ENCODE measurements at regions not wholly inside any gene's neighbourhood (a gene's known extent, or its start where the extent isn't known, plus 50 kb on each side); places are given as distances from the start of the nearest gene placed in this dataset.
A peak's percentile ranks its signal among the peaks of the same experiment; 100 is the strongest.

GRCh38 chr12:75782069-75782581, 249.5 kb downstream of the PHLDA1 start:
- H3K4me3 ChIP-seq: no peak overlapping the region
- WGBS, 4 donors: 58 to 88% (median 77%) methylated on average over 4 of the region's 4 CpGs
- TF ChIP-seq CTCF (IDR thresholded peaks at IDR 0.05) (no peak), POLR2A (IDR thresholded peaks at IDR 0.05) (no peak)
- no peak for ATAC-seq
- H3K27ac ChIP-seq: peak overlapping the region in 4 of 12 donors; percentile 24 to 68 (median 56)
- intact Hi-C loops (cut with DNase I): no loop called here
- no peaks in the 10 kb centered on the region for H3K9me3 ChIP-seq
- no peak for DNase-seq
- H3K4me1 ChIP-seq: peaks cover 0 to 46% (median 14%) of the 10 kb centered on the region in 12 donors
- no peaks in the 10 kb centered on the region for H3K36me3 ChIP-seq
- H3K27me3 ChIP-seq: no peaks in the 10 kb centered on the region

GRCh38 chr12:75781532-75782046, 250.0 kb downstream of the PHLDA1 start:
- Histone ChIP-seq H3K9me3 (no peaks in the 10 kb centered on the region), H3K27ac (peak overlapping the region in 2 of 12 donors; percentile 50 to 61), H3K4me3 (no peak overlapping the region), H3K4me1 (peaks cover 0 to 46% (median 14%) of the 10 kb centered on the region in 12 donors), H3K27me3 (no peaks in the 10 kb centered on the region), H3K36me3 (no peaks in the 10 kb centered on the region)
- no peak for TF ChIP-seq POLR2A (IDR thresholded peaks at IDR 0.05)
- DNase-seq (no peak), ATAC-seq (no peak)
- WGBS, 4 donors: 19 to 36% (median 21%) methylated on average over 2 of the region's 2 CpGs
- intact Hi-C loops (cut with DNase I): no loop called here

- ATAC-seq (no peak), DNase-seq (no peak)
- Histone ChIP-seq H3K4me1 (peaks cover 0 to 46% (median 14%) of the 10 kb centered on the region in 12 donors), H3K4me3 (no peak overlapping the region), H3K27ac (peak overlapping the region in 1 of 12 donors; percentile 61), H3K27me3 (no peaks in the 10 kb centered on the region), H3K36me3 (no peaks in the 10 kb centered on the region), H3K9me3 (no peaks in the 10 kb centered on the region)
- TF ChIP-seq CTCF (IDR thresholded peaks at IDR 0.05) (no peak), POLR2A (IDR thresholded peaks at IDR 0.05) (no peak)
- 47 to 76% (median 70%) methylated on average over 5 of the region's 5 CpGs for whole genome bisulfite sequencing, 4 donors
- intact Hi-C loops (cut with DNase I): no loop called here
These were observed 251.6 kb downstream of the PHLDA1 start for GRCh38 chr12:75779891-75780496.

GRCh38 chr12:75774261-75775052, 257.1 kb downstream of the PHLDA1 start:
- Histone ChIP-seq H3K27ac (no peak overlapping the region), H3K27me3 (no peaks in the 10 kb centered on the region), H3K4me3 (no peak overlapping the region), H3K4me1 (peaks cover 0 to under 1% (median 0%) of the 10 kb centered on the region in 12 donors), H3K36me3 (no peaks in the 10 kb centered on the region), H3K9me3 (no peaks in the 10 kb centered on the region)
- no peak for DNase-seq
- intact Hi-C loops (cut with DNase I): no loop called here
- TF ChIP-seq POLR2A (IDR thresholded peaks at IDR 0.05): no peak
- no peak for TF ChIP-seq CTCF (IDR thresholded peaks at IDR 0.05)
- ATAC-seq: no peak
- 71 to 76% (median 74%) methylated on average over 2 of the region's 2 CpGs for WGBS, 4 donors

Data from heart left ventricle (tissue), 16 donors.